IMR-90 (cell line): ENCODE measurements at regions not wholly inside any gene's neighbourhood (a gene's known extent, or its start where the extent isn't known, plus 50 kb on each side); places are given as distances from the start of the nearest gene placed in this dataset.
A peak's percentile ranks its signal among the peaks of the same experiment; 100 is the strongest.

ENCODE experiments used
- ATAC-seq: fragments of 200-7000 bp; cut with Tn5 transposase; 2 replicates; pipeline ENCODE4 v1.9.1; 2020; ENCODE audit warnings: low read depth, mild to moderate bottlenecking, moderate library complexity
- BruUV-seq: library from RNA; stranded (reverse); fragments of 400-500 nt; replicated peaks from 2 replicates; lab custom pipeline; 2021; lab: Mats Ljungman, UMichigan
- CTCF ChIA-PET: fragments of 300-600 bp; formaldehyde crosslinking; extraction: SDS; loops from one replicate; lab custom pipeline; 2021; ENCODE audit warnings: antibody characterized with exemption; lab: Yijun Ruan, JAX
- POLR2A ChIA-PET: fragments of 300-600 bp; sonication (Branson Sonifier 250); formaldehyde crosslinking; loops from one replicate; lab custom pipeline; 2022; ENCODE audit warnings: antibody characterized with exemption; ENCODE audit not compliant: unreplicated experiment; lab: Charles Lee
- DNase-seq: peaks from one replicate; pipeline ENCODE4 v3.0.0; 2013
- H2AFZ ChIP-seq: replicated peaks from 2 replicates; pipeline ENCODE3; 2013; ENCODE audit warnings: low read length, mild to moderate bottlenecking; ENCODE audit not compliant: poor library complexity
- H2AK5ac ChIP-seq: 2 replicates; pipeline ENCODE4 v1.6.1; 2013; ENCODE audit warnings: low read depth, low read length, inconsistent platforms
- H2AK9ac ChIP-seq: replicated peaks from 2 replicates; pipeline ENCODE3; 2013; ENCODE audit warnings: mild to moderate bottlenecking, low read depth, low read length, moderate library complexity; ENCODE audit not compliant: poor library complexity
- H2BK120ac ChIP-seq: 2 replicates; pipeline ENCODE4 v1.6.1; 2013; ENCODE audit warnings: low read depth, low read length, inconsistent platforms
- H2BK15ac ChIP-seq: 3 replicates; pipeline ENCODE4 v1.6.1; 2013; ENCODE audit warnings: low read depth, low read length, inconsistent platforms
- H2BK20ac ChIP-seq: 2 replicates; pipeline ENCODE4 v1.6.1; 2013; ENCODE audit warnings: low read depth, mild to moderate bottlenecking, inconsistent platforms, low read length, moderate library complexity
- H2BK5ac ChIP-seq: 2 replicates; pipeline ENCODE4 v1.6.1; 2013; ENCODE audit warnings: mild to moderate bottlenecking, low read depth, low read length, inconsistent platforms; ENCODE audit not compliant: poor library complexity, severe bottlenecking
- H3K14ac ChIP-seq: replicated peaks from 2 replicates; pipeline ENCODE4 v1.6.1; 2013; ENCODE audit warnings: low read depth, low read length, inconsistent platforms
- H3K18ac ChIP-seq: 2 replicates; pipeline ENCODE4 v1.6.1; 2013; ENCODE audit warnings: low read depth, low read length, control low read depth
- H3K23ac ChIP-seq: 2 replicates; pipeline ENCODE4 v1.6.1; 2013; ENCODE audit warnings: low read depth, low read length, inconsistent platforms
- H3K27ac ChIP-seq: 2 replicates; pipeline ENCODE4 v1.5.1; 2013; ENCODE audit warnings: mild to moderate bottlenecking, control low read depth, low read length; ENCODE audit not compliant: insufficient read depth
- H3K27me3 ChIP-seq: 2 replicates; pipeline ENCODE4 v1.6.1; 2013; ENCODE audit warnings: low read length; ENCODE audit not compliant: control insufficient read depth, insufficient read depth
- H3K36me3 ChIP-seq: 2 replicates; pipeline ENCODE4 v1.6.1; 2013; ENCODE audit warnings: low read length, mixed read lengths; ENCODE audit not compliant: control insufficient read depth, insufficient read depth
- H3K4ac ChIP-seq: 2 replicates; pipeline ENCODE4 v1.6.1; 2013; ENCODE audit warnings: low read depth, low read length, inconsistent platforms
- H3K4me1 ChIP-seq: 2 replicates; pipeline ENCODE4 v1.6.1; 2013; ENCODE audit warnings: low read length, mixed read lengths; ENCODE audit not compliant: control insufficient read depth, insufficient read depth
- H3K4me2 ChIP-seq: 2 replicates; pipeline ENCODE4 v1.6.1; 2013; ENCODE audit warnings: low read depth, mild to moderate bottlenecking, control low read depth, low read length, moderate library complexity
- H3K4me3 ChIP-seq: 2 replicates; pipeline ENCODE4 v1.5.1; 2013; ENCODE audit warnings: low read depth, mild to moderate bottlenecking, control low read depth, low read length, moderate library complexity; ENCODE audit not compliant: insufficient read depth
- H3K56ac ChIP-seq: 2 replicates; pipeline ENCODE4 v1.6.1; 2013; ENCODE audit warnings: low read length, inconsistent platforms; ENCODE audit not compliant: insufficient read depth; ENCODE audit errors: extremely low read depth
- H3K79me1 ChIP-seq, 2 experiments: 2 replicates each; pipeline ENCODE4 v1.6.1; 2013; ENCODE audit warnings: low read length in 2 of 2, inconsistent platforms in 1 of 2, low read depth in 1 of 2
- H3K9ac ChIP-seq: 2 replicates; pipeline ENCODE4 v1.6.1; 2013; ENCODE audit warnings: low read depth, low read length, control low read depth
- H3K9me1 ChIP-seq: 2 replicates; pipeline ENCODE4 v1.6.1; 2013; ENCODE audit warnings: low read length, inconsistent platforms; ENCODE audit not compliant: insufficient read depth
- H3K9me3 ChIP-seq: 2 replicates; pipeline ENCODE4 v1.6.1; 2013; ENCODE audit warnings: low read length; ENCODE audit not compliant: control insufficient read depth, insufficient read depth
- H4K20me1 ChIP-seq: 2 replicates; pipeline ENCODE4 v1.6.1; 2013; ENCODE audit warnings: low read length, inconsistent platforms; ENCODE audit not compliant: insufficient read depth
- H4K5ac ChIP-seq: 2 replicates; pipeline ENCODE4 v1.6.1; 2013; ENCODE audit warnings: mild to moderate bottlenecking, low read depth, low read length, control low read depth
- H4K8ac ChIP-seq, 2 experiments: 2 replicates each; pipeline ENCODE4 v1.6.1; 2013; ENCODE audit warnings: low read depth in 2 of 2, low read length in 2 of 2, control low read depth in 1 of 2, inconsistent platforms in 1 of 2
- H4K91ac ChIP-seq: 2 replicates; pipeline ENCODE4 v1.6.1; 2013; ENCODE audit warnings: low read depth, low read length, inconsistent platforms; ENCODE audit not compliant: insufficient read depth
- CEBPB ChIP-seq: IDR thresholded peaks from 2 replicates; pipeline ENCODE4 v1.6.1; 2012; ENCODE audit warnings: low read depth, low read length, improper control_type of control experiment
- MAFK ChIP-seq: IDR thresholded peaks from 2 replicates; pipeline ENCODE4 v1.6.1; 2012; ENCODE audit warnings: low read depth, low read length, improper control_type of control experiment
- dilution Hi-C: fragments of 300-500 bp; cut with HindIII; formaldehyde crosslinking; loops from one replicate; pipeline ENCODE4 v1.14.3; 2018; ENCODE audit warnings: low sequenced_read_pairs; ENCODE audit not compliant: unreplicated experiment
- in situ Hi-C: fragments of 300-500 bp; cut with MboI; formaldehyde crosslinking; loops from 3 replicates; pipeline ENCODE4 v1.14.3; 2019; ENCODE audit warnings: low sequenced_read_pairs, inconsistent platforms, mixed read lengths
- intact Hi-C: fragments of 100-400 bp; cut with micrococcal nuclease; formaldehyde crosslinking; loops from 2 replicates; pipeline ENCODE4 v1.10.0; 2022

GRCh38 chr4:107774681-107775080, 50.1 kb upstream of the SGMS2 start:
- no TSS peak for BruUV-seq

More at GRCh38 chr4:107774681-107775080, 50.1 kb upstream of the SGMS2 start:
- H3K4me1 ChIP-seq: no peaks in the 10 kb centered on the region
- in situ Hi-C loops: no loop called here
- no peak overlapping the region for H3K56ac ChIP-seq
- no peak overlapping the region for H3K23ac ChIP-seq
- no peak overlapping the region for H3K4me3 ChIP-seq
- no peak for DNase-seq
- H3K18ac ChIP-seq: no peak overlapping the region
- POLR2A ChIA-PET: no interaction called here
- H2BK20ac ChIP-seq: no peak overlapping the region
- H4K91ac ChIP-seq: no peak overlapping the region
- TF ChIP-seq MAFK (no peak), CEBPB (peak; percentile 13; the same call in 1 of the 2 replicates)
- H3K4me2 ChIP-seq: no peak overlapping the region
- no peak; the same call in 1 of the 2 replicates for ATAC-seq
- H3K14ac ChIP-seq: no peak overlapping the region
- no peak overlapping the region for H2AFZ ChIP-seq
- no peaks in the 10 kb centered on the region for H3K79me1 ChIP-seq
- H3K9me1 ChIP-seq: no peaks in the 10 kb centered on the region
- no peak overlapping the region for H3K9ac ChIP-seq
- H4K20me1 ChIP-seq: no peaks in the 10 kb centered on the region
- H3K9me3 ChIP-seq: no peaks in the 10 kb centered on the region
- no peak overlapping the region for H2BK5ac ChIP-seq
- H3K27me3 ChIP-seq: peaks cover 4% of the 10 kb centered on the region; the same call in 1 of the 2 replicates
- H4K8ac ChIP-seq: no peak overlapping the region
- intact Hi-C loops: no loop called here
- CTCF ChIA-PET: no interaction called here
- no peak overlapping the region for H4K5ac ChIP-seq
- no peak overlapping the region for H2AK5ac ChIP-seq
- H2BK120ac ChIP-seq: no peak overlapping the region
- H3K27ac ChIP-seq: no peak overlapping the region
- no peak overlapping the region for H3K4ac ChIP-seq
- no peak overlapping the region for H2AK9ac ChIP-seq
- dilution Hi-C loops: no loop called here
- H3K36me3 ChIP-seq: no peaks in the 10 kb centered on the region
- no peak overlapping the region for H2BK15ac ChIP-seq
